ENCODE measurements at regions not wholly inside any gene's neighbourhood (a gene's known extent, or its start where the extent isn't known, plus 50 kb on each side); places are given as distances from the start of the nearest gene placed in this dataset.
"Not testable (repeated sequence)": the region's sequence is repeated elsewhere in the genome, so short reads cannot be mapped to it uniquely, and the experiment has no call there.

DNA sequence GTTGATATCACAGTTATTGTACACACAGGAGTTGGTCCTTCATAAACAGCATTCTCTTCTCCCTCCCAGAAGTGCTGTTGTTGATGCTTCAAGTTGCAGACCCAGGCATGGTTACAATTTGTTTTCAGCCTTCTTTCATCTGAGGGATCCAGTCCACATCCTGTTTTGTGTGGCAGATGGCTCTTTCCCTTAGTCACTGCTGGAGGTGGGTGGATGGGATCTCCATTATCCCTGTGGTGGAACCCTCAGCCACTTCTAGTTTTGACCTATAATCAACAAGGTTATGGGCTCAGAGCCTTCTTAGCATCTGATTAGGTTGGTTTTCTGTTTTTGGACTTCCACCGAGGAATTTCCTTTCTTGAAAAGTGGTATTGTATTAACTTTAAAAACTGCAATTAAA lies 214.2 kb downstream of the SH2D4B start:
- DNase-seq (ENCODE audit: low spot score), result no peak

DNA sequence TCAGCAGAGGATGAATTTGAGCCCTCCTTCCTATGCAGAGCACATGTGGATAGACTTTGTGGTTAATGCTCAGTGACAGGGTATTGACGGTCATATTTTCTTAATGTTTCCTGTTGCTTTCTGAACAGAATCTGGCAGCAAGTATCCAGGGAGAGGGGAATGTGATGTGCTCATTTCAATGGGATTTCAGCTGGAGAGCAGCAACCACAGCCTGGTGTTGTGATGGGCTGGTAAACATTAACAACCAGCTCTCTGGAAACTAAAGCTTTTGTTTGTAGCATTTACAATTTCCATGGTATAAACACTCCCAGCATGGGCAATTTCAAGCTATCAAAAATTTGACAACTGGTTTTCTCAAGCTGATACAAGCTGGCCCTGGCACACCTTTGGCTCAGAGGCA lies 215.9 kb downstream of the SH2D4B start:
- DNase-seq (ENCODE audit: low spot score), result no peak

DNA sequence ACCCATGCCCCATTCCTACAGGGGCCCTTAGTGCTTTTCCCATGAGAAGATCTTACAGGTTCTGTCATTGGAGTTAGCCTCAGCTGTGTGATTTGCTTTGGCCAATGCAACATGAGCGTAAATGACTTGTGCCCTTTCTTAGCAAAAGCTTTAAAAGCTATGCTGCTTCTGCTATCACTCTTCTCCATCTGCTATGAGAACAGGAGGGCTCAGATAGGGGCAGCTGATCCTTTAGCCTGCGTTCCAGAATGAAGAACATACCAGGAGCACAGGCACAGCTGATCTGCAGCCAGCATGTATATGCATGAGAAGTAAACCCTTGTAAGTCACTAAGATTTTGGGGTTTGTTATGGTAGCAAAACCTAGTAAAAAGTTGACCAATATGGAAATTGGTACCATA lies 218.2 kb downstream of the SH2D4B start:
- DNase-seq (ENCODE audit: low spot score), result no peak

DNA sequence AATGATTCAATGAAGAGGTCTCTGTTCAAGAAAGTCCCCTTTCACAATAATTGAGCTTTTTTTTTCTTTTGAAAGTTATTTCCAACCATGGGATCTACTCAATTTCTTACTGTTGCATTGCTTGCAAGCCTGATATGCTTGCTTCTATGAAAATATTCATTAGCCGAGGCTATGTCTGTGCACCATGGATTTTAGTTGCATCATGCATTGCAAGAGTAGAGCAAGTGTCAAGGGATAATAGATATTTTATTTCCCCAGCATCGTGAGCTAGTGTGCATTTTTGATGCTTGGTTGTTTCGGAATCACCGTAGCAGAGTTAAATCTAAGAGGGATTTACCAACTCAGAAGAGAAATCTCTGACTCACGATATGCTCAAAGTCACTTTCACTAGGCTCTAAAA lies 222.0 kb downstream of the SH2D4B start:
- no peak for DNase-seq (ENCODE audit: low spot score)

DNA sequence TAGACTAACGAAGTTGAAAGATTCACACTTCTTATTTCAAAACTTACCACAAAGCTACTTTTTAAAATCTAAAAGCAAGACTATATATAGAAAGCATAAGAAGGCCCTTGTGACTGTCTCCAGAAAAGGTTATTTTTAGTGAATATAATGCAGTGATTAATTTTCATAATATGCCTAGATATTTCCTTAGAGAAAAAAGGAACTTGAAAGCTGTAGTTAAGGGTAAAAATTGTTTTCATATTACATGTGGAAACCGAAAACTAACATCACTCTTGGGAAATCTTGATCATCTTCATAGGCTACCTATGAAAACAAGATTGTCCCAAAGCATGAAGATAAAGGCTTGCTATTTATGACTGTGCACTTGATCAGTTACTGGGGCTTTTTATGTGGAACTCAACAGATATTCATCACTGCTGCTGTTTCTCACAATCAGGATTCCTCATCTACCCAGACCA lies 223.2 kb downstream of the SH2D4B start:
- no peak for DNase-seq (ENCODE audit: low spot score)

DNA sequence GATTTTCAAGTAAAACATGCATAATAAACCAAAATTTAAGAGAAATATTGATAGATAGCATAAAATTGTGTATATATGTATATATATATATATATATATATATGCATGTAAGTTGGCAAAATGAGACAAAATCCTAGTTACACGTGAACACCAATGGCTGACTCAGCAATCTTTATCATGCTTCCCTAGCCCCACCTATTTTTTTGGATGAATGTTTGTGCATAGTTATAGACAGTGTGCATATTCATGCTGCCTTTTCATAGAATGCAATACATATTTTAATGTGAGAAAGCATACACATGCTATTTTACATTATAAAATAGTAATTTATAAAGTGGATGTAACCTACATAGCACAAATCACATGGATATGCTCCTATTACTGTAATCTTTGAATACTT lies 230.3 kb downstream of the SH2D4B start:
- no peak for DNase-seq (ENCODE audit: low spot score)

DNA sequence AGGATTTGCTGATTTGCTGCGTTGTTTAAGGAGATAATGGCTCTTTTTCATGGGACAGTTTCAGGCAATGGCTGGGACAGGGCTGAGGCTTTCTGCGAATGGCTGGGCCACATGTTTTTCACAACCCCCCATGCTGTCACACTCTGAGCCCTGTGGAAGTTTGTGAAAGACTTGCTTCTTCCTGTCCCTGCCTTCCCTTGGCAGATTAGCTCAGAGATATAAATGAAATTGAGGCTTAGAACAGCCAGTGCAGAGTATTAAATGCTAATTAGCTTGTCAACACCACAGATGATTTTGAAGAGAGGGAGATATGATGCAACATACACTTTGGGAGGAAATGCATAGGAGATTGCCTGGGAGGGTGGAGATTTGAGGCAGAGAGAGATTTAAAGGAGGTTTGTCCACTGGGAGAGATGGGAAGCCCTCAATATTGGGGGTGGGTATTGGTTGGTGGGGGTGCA lies 232.0 kb downstream of the SH2D4B start:
- DNase-seq (ENCODE audit: low spot score), result no peak

DNA sequence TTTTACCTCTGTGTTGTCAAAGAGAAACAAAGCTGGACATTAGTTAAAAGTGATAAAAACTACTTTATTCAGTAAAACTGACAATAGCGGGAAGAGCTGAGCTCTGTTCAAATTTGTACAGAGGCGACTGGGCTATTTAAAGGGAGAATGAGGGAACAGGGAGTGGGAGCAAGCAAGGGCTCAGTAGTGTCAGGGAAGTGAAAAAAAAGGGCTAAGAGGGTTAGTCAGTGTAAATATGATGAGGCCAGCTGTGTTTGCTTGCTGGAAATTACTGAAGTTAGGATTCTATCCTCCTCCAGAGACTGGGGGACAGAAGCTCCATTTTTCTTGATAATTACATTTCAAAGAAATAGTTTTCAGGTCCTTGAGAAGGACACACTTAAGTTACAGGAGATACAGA lies 232.5 kb downstream of the SH2D4B start:
- no peak for DNase-seq (ENCODE audit: low spot score)

DNA sequence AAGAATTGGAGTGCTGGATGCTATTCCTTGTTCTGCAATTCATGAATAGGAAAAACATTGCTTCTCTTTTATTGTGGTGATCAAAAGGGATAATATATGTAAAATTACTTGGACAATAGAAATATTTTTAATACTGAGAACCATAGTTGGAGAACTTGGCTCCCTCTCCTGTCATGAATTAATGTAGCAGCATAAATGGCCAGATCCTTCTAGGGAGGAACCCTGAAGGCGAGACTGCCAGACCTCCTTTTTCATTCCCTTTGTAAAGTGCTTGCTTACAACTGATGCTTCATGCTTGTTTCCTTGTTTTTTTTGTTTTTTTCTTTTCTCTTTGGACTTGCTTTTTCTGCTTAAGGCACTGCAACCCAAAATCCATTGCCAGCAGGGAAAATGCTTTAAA lies 233.6 kb downstream of the SH2D4B start:
- DNase-seq (ENCODE audit: low spot score), result no peak

DNA sequence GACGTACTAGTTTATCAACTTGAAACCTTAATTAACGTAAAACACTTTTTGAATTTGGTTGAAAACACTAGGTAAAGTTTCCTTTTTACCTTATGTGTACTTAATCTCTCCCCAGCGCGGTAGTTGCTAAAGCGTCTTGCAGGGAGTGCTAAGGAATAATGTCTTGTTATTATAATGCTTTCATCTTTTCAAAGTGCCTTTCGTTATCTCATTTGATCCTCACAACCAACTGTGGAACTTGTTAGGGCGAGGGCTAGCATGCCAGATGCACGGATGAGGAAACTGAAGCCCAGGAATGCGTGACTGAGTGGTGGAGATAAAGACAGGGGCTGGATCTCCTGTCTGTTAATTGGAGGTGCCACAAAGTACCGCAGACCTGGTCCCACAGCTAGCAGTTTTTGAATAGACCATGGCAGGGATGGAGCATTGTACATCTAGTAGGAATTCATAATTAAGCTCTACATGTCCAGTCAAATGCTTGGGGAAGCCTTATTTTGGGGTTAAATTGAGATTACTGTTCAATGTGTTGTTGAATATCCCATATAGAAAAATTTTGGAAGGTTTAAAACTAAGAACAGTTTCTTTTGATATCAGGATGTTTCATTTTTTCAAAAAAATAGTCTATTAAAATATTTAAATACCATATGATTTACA lies 234.3 kb downstream of the SH2D4B start:
- no peak for DNase-seq (ENCODE audit: low spot score)

DNA sequence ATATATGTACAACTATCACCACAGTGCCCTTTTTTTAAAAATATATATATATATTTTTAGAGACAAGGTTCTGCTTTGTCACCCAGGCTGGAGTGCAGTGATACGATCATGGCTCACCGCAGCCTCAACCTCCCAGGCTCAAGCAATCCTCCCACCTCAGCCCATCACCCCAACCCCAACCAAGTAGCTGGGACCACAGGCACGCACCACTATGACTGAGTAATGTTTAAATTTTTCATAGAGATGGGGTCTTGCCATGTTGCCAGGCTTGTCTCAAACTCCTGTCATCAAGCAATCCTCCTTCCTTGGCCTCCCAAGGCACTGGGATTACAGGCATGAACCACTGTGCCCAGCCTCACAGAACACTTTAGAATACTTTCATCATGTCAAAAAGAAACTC lies 234.9 kb downstream of the SH2D4B start:
- no peak for DNase-seq (ENCODE audit: low spot score)

DNA sequence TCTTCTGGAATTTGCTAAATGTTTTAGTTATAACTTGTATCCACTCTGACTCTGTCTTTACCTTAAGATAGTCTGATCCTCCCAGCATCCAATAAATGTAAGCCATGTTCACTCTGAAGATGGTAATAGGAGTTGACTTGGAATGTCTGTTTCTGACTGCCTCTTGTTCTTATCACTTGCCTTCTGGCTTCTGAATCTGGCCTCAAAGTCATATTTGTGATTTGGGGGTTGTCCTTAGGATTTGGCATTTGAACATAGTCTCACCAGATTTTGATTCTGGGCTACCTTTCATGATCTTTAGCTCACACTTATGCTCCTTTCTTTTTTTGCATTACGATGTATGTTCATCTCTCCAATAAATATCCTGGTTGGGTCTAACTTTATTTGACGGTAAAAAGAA lies 247.0 kb downstream of the SH2D4B start:
- DNase-seq (ENCODE audit: low spot score), result no peak

DNA sequence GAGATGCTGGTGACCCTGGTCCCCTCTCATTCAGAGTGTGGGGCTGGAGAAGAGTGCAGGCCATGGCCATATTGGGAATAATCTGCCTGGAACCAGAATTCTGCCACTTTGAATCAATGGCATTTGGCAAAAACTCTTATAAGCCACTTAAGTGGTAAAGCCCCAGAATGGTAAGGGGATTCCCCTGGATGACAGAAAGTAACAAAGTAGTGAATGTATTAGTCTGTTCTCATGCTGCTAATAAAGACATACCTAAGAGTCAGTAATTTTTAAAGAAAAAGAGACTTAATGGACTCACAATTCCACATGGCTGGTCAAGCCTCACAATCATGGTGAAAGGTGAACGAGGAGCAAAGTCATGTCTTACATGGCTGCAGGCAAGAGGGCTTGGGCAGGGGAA lies 248.6 kb downstream of the SH2D4B start:
- no peak for DNase-seq (ENCODE audit: low spot score)

DNA sequence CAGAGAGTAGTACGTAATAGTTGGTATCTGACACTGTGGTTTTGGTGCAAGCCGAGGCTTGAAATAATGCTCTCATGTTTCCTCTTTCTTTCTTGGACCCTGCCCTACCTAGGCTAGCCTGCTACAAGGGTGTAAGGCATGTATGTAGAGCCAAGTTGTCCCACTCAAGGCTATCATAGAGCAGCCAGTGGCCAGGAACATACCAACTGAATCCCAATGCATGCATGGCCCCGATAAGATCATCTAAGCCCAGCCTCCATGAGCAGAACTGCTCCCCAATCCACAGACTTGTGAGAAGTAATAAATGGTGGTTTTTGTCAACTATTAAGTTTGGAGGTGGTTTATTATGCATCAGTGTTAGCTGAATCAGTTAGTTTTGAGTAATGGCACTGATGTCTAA lies 250.2 kb downstream of the SH2D4B start:
- no peak for DNase-seq (ENCODE audit: low spot score)

DNA sequence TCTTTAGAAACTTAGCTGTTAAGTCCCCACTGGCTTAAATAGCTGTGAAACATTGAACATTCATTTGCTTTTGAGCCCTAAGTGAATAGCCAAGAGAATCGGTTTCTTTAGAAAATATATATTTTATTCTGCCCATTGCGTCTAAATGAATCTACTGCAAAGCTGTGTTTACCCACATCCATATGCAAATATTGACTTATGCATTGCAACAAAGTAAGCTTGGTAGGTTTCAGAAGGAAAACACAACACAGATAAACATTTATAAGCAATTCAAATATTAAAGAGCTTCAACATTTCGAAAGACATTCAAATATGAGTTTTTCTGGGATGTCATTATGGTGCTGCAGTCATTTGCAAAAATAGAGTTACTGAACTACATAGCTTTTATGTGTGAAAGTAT lies 257.3 kb downstream of the SH2D4B start:
- no peak for DNase-seq (ENCODE audit: low spot score)

DNA sequence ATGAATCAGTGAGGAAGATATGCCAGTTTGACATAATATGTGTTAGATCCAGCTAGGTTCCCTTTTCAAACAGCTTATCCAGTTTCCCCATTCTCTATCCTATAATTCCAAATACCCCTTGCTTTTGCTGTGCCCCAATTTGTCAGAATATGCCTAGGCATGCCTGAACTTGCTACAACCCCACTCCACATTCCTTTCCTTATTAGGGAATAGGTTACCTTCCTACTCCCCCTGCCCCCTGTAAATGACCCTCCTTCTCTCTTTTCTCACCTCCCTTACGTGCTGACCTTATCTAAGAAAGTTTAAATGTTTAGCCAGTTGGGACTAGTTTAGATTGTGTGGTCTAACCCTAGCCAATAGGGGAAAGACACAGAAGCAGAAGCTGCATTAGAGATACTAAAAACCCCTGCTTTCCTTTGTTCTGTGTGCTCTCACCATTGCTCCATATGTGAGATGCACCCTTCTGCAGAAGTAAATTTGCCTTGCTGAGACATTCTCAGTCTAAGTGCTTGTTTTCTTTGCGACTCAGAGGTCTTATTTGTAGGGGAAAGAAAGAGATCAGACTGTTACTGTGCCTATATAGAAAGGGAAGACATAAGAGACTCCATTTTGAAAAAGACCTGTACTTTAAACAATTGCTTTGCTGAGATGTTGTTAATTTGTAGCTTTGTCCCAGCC lies 267.8 kb downstream of the SH2D4B start:
- DNase-seq (ENCODE audit: low spot score), result no peak

DNA sequence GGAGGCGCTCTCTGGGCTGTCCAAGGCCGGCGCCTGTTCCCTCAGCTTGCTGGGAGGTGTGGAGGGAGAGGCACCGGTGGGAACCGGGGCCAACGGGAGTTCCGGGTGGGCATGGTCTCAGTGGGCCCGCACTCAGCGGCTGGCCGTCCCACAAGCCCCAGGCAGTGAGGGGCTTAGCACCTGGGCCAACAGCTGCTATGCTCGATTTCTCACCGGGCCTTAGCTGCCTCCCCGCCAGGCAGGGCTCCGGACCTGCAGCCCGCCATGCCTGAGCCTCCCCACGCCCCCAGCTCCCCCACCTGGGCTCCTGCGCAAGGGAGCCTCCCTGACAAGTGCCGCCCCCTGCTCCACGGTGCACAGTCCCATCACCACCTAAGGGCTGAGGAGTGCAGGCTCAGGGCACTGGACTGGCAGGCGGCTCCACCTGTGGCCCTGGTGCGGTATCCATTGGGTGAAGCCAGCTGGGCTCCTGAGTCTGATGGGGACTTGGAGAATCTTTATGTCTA lies 276.5 kb downstream of the SH2D4B start:
- no peak for DNase-seq (ENCODE audit: low spot score)

DNA sequence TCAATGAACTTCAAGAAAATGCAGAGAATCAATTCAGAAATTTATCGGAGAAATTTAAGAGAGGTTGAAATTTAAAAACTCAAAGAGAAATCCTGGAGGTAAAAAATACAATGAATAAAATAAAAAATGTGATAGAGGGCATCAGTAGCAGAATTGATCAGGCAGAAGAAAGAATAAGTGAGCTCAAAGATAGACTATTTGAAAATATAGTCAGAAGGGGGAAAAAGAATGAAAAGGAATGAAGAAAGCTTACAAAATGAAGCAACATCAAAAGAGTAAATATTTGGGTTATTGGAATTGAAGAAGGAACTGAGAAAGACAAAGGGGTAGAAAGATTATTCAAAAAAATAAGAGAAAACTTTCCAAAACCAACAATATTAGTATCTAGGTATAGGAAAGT lies 291.4 kb downstream of the SH2D4B start:
- no peak for DNase-seq (ENCODE audit: low spot score)

DNA sequence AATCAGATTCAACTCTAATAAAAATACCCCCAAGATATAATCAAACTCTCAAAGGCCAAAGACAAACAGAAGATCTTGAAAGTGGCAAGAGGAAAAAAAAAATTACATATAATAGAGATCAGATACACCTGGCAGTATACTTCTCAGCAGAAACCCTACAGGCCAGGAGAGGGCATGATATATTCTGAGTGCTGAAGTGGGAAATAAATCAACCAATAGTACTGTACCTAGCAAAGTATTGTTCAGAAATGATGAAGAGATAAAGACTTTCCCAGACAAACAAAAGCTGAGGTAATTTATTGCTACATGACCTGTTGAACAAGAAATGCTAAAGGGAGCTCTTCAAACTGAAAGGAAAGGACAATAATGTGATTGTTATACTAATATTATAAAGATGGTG lies 291.9 kb downstream of the SH2D4B start:
- DNase-seq (ENCODE audit: low spot score), result no peak

DNA sequence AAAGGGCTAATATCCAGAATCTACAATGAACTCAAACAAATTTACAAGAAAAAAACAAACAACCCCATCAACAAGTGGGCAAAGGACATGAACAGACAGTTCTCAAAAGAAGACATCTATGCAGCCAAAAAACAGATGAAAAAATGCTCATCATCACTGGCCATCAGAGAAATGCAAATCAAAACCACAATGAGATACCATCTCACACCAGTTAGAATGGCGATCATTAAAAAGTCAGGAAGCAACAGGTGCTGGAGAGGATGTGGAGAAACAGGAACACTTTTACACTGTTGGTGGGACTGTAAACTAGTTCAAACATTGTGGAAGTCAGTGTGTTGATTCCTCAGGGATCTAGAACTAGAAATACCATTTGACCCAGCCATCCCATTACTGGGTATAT lies 295.0 kb downstream of the SH2D4B start:
- DNase-seq (ENCODE audit: low spot score), result not testable (repeated sequence)

DNA sequence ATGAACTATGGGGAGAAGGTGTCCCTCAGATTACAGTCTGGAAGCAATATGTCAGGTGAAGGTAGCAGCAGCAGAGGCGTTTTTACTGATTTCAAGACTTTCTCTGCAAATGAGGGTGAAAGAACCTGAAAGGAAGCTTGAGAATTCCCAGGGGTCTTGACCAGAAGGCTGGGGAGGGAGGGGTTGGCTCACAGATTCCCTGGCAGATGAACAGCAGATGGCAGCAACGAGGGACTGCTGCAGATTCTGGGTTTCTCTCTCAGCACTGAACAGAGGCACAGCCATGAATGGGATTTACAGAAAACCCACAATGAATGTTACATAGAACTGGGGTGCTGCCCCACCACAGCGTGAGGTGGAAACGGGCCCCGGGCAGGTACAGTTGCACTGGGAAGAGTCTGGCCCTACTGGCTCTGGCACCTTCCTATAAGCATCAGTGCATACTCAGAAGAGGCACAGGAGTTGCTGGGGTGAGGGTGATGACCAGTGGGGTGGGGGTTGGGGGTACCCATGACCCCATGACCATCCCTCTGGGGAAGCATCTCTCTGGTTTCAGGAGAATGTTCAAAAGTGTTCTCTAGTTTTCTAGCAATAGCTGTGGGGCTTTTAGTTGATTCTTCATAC lies 317.8 kb downstream of the SH2D4B start:
- peak; percentile 8 for DNase-seq (ENCODE audit: low spot score)

DNA sequence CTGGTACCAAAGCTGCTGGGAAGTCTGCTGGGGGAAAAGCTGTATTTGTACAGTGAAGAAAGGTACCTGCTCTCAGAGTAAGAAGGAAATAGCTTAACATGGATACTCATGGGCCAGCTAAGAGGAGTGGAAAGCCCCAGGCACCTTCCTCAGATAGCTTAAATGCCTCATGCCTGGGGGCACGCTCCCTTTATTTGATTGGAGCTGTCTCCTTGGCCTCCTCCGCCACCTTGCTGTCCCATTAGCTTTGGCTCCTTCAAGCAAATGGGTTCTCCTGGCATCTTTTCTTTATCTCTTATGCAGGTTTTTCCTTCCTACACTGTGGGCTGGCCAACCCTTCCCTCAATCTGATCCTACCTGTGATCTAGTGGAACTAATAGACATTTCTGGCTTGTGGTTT lies 318.5 kb downstream of the SH2D4B start:
- DNase-seq (ENCODE audit: low spot score), result no peak

DNA sequence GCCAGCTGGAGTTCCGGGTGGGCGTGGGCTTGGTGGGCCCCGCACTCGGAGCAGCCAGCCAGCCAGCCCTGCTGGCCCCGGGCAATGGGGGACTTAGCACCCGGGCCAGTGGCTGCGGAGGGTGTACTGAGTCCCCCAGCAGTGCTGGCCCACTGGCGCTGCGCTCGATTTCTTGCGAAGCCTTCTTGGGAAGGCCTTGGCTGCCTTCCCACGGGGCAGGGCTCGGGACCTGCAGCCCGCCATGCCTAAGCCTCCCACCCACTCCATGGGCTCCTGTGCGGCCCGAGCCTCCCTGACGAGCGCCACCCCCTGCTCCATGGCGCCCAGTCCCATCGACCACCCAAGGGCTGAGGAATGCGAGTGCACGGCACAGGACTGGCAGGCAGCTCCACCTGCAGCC lies 321.6 kb downstream of the SH2D4B start:
- not testable (repeated sequence) for DNase-seq (ENCODE audit: low spot score)

All from SW480 (cell line).